Astrocyte of the hippocampus (primary cell): ENCODE measurements at regions not wholly inside any gene's neighbourhood (a gene's known extent, or its start where the extent isn't known, plus 50 kb on each side); places are given as distances from the start of the nearest gene placed in this dataset.
"Not testable (repeated sequence)": the region's sequence is repeated elsewhere in the genome, so short reads cannot be mapped to it uniquely, and the experiment has no call there.

ENCODE experiments used
- DNase-seq: peaks from one replicate; pipeline ENCODE4 v3.0.0; 2011; ENCODE audit warnings: low read depth, low spot score

DNA sequence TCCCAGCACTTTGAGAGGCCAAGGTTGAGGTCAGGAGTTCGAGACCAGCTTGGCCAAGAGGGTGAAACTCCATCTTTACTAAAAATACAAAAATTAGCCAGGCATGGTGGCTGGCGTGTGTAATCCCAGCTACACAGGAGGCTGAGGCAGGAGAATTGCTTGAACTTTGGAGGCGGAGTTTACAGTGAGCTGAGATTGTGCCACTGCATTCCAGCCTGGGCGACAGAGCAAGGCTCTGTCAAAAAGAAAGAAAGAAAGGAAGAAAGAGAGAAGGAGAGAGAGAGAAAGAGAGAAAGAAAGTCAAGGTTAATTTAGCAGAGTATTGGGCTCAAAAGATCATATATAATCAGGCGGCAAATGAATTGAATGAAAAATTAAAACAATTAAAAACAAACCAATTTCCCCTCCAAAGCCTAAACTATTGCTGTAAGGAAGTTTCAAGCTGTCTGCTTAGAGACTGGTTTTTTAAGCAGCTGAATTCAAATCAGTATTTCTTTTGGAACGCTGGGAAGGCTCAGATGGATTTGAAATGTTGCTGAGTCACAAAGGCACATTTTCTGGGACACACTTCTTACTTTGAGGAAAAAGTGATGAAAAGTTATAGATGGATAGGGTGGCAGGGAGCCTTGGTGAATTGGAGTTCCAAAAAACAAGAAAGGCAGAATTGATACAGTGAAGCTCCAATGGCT lies 81.3 kb upstream of the BHLHE40 start:
- peak; percentile 59 for DNase-seq

DNA sequence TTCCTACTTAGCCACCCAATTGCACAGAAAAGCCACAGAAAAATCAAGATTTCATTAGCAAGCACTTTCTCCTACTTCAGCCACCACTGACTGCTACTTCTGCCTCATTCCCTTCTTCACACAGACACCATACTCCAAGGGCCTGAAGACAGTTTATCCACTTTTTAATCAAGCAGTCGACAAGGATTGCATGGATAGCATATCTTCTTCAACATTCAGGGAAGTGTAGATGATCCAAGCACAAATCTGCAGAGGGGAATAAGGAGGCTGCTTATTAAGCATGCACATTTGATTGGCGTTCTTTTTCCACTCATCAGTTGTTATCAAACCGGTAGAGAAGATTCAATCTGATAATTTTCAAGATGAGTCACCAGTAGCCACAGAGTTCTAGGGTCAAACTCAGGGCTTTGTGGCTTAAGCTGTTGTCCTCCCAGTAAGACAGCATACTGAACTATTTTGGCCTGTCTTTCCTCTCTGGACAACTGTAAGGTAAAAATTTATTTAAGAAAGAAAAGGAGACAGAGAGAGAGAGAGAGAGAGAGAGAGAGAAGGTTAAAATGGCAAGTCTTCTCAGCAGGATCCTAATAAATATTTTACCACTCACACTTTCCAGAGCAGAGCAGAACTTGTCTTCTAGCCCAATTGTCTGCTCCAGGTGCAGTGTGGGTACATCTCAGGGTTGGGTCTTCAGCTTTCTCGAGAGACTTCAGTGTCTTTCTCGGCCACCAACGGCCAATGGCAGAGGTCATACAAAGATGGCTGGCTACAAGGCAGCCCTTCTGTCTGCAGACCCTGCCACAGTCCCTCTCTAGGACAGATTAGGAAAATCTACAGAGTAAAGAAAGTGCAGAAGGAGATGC lies 80.6 kb upstream of the BHLHE40 start:
- peak; percentile 29 for DNase-seq

GRCh38 chr3:4899710-4900109 lies 79.5 kb upstream of the BHLHE40 start:
- DNase-seq: peak; percentile 12

- no peak for DNase-seq
Observed at GRCh38 chr3:4900298-4900697, 78.9 kb upstream of the BHLHE40 start.

- peak; percentile 27 for DNase-seq
Observed at GRCh38 chr3:4904811-4905695, 74.2 kb upstream of the BHLHE40 start.

- peak; percentile 80 for DNase-seq
Observed at GRCh38 chr3:4906107-4906621, 73.1 kb upstream of the BHLHE40 start.

- no peak for DNase-seq
Observed at GRCh38 chr3:4907050-4907449, 72.2 kb upstream of the BHLHE40 start.

DNA sequence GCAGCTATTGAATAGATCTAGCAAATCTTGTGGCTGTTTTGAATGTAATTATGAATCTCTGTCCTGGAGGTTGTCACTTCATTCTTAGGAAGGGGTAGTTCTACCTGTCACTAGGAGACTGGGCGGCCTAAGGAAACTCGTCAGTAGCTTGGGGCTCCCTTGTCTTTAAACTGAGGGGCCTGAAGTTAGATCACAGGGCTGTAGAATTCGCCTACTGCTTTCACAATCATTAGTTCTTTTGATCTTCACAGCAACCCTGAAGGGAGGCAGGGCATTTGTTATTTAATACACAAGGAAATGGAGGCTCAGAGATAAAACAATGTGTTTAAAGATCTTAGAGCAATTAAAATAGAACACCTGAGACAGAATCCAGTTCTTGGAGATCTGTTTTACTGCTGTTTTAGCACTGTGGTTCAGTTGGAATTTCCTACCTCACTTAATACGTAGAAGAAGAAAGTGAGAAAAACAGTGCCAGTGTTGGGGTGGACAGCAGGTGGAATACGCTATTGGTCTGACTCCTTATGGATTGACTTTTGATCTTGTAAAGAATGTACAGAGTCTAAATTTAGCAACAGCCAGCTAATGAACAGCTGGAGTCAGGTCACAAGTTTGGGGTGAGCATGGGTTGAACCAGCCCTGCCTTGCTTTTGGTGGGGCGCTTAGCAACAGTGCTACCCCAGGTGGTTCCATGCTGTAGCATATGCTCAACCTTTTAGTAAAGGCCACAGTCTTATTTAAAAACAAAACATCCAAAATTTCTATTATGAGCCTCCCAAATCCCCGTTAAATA lies 71.4 kb upstream of the BHLHE40 start:
- DNase-seq: no peak

DNA sequence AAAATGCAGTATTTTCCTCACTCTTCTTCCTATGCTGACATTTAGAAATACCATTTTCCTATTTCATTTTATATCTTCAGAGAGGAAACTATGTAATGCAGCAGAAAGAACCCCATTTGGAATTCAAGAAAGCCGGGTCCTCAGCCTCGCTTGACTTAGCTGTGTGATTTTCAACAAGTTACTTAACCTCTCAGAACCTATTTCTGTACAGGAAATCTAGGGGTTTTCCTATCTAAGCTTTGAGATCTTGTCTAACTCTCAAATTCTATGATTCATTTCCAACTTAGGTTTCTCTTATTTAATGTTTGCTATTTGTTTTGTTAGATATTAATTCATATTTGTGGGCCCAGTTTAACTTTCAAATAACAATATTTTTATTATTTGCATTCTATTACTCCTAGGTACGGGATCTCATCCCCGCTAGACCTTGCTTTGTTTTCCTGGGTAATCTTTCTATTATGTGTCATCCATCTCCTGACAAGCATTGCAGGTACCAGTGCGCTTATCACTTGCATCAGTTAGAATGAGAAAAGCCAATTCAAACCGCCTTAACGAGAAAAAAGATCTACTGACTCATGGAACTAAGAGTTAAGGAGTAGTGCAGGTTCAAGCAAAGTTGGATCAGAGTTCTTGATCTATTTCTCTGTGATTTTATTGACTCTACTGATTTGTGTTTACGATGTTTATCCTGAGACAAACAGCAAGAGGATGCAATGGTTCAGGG lies 70.6 kb upstream of the BHLHE40 start:
- no peak for DNase-seq

GRCh38 chr3:4914464-4914863 lies 64.8 kb upstream of the BHLHE40 start:
- no peak for DNase-seq

DNA sequence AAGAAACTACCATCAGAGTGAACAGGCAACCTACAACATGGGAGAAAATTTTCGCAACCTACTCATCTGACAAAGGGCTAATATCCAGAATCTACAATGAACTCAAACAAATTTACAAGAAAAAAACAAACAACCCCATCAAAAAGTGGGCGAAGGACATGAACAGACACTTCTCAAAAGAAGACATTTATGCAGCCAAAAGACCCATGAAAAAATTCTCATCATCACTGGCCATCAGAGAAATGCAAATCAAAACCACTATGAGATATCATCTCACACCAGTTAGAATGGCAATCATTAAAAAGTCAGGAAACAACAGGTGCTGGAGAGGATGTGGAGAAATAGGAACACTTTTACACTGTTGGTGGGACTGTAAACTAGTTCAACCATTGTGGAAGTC lies 57.6 kb upstream of the BHLHE40 start:
- DNase-seq: not testable (repeated sequence)

GRCh38 chr3:4926892-4927291 lies 52.3 kb upstream of the BHLHE40 start:
- no peak for DNase-seq

DNA sequence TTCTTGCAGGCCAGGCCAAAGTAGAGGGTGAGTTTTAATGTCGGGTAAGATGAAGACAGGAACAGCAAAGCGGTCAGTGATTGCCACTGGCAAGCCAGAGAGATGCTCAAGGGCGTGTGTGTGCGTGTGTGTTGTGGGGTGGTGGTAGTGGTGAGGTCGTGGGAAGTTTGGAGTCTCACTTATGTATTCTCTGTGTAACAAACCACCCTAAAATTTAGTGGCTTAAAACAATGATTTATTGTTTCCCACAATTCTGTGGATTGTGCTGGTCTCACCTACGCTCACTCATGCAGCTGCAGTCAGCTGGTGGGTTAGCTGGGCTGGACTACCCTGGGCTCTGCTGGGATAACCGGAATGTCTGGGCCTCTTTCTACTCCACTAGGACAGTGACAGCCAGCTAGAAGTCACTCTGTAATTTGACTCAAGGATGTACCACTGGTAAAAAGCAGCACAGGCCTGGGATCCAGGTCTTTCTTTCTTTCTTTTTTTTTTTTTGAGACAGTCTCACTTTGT lies 50.9 kb upstream of the BHLHE40 start:
- no peak for DNase-seq
